ENCODE measurements at regions not wholly inside any gene's neighbourhood (a gene's known extent, or its start where the extent isn't known, plus 50 kb on each side); places are given as distances from the start of the nearest gene placed in this dataset.

DNA sequence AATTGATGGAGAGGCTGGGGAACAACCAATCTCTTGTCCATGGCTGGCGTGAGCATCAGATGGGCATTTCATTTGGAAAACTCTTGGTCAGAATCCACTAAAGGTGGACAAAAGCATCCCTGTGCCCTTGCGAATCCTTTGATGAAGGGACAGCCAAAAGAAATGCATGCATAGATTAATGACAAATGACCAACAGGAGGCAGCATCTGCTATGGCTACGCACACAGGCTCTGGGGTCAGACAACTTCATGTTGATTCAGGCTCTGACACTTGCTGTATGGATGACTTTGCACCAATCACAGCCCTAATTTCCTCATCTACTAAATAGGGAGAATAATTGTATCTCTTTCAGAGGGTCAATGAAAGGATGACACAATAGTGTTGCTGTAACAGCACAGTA is 117.5 kb downstream of the ASCL4 start:
- DNase-seq (ENCODE audit: low spot score), result peak; percentile 77
- H3K4me1 ChIP-seq (ENCODE audit: insufficient read depth), result no peaks in the 10 kb centered on the region
- Mint-ChIP-seq H3K27me3 (ENCODE audit: insufficient read depth, low read depth, poor library complexity) (no peaks in the 10 kb centered on the region), H3K9me3 (no peaks in the 10 kb centered on the region), H3K4me3 (no peak overlapping the region), H3K27ac (no peak overlapping the region), H3K4me1 (no peaks in the 10 kb centered on the region; the same call in 2 of the 3 replicates), H3K36me3 (ENCODE audit: low read depth) (no peaks in the 10 kb centered on the region)
- H3K4me3 ChIP-seq, result no peak overlapping the region
- peak; percentile 79 for ATAC-seq
- H3K27ac ChIP-seq (ENCODE audit: low read depth), result no peak overlapping the region
- H3F3A ChIP-seq (replicated peaks; ENCODE audit: low read depth), result no peaks in the 10 kb centered on the region
- no peaks in the 10 kb centered on the region for H3K9me2 ChIP-seq (ENCODE audit: insufficient read depth)
- TF ChIP-seq EZH2phosphoT487 (IDR thresholded peaks at IDR 0.05; ENCODE audit: unreplicated experiment), result no peak
- TF ChIP-seq, protein P1, sequence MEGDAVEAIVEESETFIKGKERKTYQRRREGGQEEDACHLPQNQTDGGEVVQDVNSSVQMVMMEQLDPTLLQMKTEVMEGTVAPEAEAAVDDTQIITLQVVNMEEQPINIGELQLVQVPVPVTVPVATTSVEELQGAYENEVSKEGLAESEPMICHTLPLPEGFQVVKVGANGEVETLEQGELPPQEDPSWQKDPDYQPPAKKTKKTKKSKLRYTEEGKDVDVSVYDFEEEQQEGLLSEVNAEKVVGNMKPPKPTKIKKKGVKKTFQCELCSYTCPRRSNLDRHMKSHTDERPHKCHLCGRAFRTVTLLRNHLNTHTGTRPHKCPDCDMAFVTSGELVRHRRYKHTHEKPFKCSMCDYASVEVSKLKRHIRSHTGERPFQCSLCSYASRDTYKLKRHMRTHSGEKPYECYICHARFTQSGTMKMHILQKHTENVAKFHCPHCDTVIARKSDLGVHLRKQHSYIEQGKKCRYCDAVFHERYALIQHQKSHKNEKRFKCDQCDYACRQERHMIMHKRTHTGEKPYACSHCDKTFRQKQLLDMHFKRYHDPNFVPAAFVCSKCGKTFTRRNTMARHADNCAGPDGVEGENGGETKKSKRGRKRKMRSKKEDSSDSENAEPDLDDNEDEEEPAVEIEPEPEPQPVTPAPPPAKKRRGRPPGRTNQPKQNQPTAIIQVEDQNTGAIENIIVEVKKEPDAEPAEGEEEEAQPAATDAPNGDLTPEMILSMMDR (conservative IDR thresholded peaks at IDR 0.05; ENCODE audit: low read depth in 2 of 2), result peak; percentile 60 to 75
- TF ChIP-seq CREB1 (CRISPR knock-in tag; IDR thresholded peaks at IDR 0.05; ENCODE audit: low read depth), result peak; percentile 31; the same call in 1 of the 2 replicates
- H3K4me2 ChIP-seq, result no peak overlapping the region
- no peaks in the 10 kb centered on the region for H3K27me3 ChIP-seq (ENCODE audit: insufficient read depth)
- H2AFZ ChIP-seq, result no peak overlapping the region
- H4K20me1 ChIP-seq (replicated peaks; ENCODE audit: insufficient read depth), result no peaks in the 10 kb centered on the region
- no peaks in the 10 kb centered on the region for H3K79me2 ChIP-seq (replicated peaks; ENCODE audit: insufficient read depth)
- H3K36me3 ChIP-seq (ENCODE audit: insufficient read depth), result no peaks in the 10 kb centered on the region

DNA sequence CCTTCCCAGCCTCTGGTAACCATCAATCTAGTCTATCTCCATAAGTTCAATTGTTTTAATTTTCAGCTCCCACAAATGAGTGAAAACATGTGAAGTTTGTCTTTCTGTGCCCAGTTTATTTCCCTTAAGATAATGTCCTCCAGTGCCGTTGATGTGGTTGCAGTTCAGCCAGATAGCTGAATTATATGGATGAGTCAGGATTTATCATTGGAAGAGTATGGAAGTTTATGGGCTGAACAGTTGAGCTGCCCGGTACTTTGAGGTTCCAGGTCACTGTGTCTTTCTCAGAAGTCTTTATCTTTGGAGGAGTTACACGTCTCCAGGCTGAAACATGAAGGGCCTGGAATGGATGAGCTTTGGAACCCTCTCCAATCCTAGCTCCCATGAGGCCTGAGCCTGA is 120.1 kb downstream of the ASCL4 start:
- no peak overlapping the region for H3K4me3 Mint-ChIP-seq
- no peak for TF ChIP-seq ZNF114 (CRISPR knock-in tag; IDR thresholded peaks at IDR 0.05)
- TF ChIP-seq, protein P1 (conservative IDR thresholded peaks at IDR 0.05; ENCODE audit: low read depth in 2 of 2), result no peak
- TF ChIP-seq JUNB (IDR thresholded peaks at IDR 0.05; ENCODE audit: unreplicated experiment), result no peak
- no peak for TF ChIP-seq NANOG (IDR thresholded peaks at IDR 0.05; ENCODE audit: borderline replicate concordance)
- TF ChIP-seq STAT1 (IDR thresholded peaks at IDR 0.05; ENCODE audit: unreplicated experiment), result no peak
- TF ChIP-seq, protein P2, sequence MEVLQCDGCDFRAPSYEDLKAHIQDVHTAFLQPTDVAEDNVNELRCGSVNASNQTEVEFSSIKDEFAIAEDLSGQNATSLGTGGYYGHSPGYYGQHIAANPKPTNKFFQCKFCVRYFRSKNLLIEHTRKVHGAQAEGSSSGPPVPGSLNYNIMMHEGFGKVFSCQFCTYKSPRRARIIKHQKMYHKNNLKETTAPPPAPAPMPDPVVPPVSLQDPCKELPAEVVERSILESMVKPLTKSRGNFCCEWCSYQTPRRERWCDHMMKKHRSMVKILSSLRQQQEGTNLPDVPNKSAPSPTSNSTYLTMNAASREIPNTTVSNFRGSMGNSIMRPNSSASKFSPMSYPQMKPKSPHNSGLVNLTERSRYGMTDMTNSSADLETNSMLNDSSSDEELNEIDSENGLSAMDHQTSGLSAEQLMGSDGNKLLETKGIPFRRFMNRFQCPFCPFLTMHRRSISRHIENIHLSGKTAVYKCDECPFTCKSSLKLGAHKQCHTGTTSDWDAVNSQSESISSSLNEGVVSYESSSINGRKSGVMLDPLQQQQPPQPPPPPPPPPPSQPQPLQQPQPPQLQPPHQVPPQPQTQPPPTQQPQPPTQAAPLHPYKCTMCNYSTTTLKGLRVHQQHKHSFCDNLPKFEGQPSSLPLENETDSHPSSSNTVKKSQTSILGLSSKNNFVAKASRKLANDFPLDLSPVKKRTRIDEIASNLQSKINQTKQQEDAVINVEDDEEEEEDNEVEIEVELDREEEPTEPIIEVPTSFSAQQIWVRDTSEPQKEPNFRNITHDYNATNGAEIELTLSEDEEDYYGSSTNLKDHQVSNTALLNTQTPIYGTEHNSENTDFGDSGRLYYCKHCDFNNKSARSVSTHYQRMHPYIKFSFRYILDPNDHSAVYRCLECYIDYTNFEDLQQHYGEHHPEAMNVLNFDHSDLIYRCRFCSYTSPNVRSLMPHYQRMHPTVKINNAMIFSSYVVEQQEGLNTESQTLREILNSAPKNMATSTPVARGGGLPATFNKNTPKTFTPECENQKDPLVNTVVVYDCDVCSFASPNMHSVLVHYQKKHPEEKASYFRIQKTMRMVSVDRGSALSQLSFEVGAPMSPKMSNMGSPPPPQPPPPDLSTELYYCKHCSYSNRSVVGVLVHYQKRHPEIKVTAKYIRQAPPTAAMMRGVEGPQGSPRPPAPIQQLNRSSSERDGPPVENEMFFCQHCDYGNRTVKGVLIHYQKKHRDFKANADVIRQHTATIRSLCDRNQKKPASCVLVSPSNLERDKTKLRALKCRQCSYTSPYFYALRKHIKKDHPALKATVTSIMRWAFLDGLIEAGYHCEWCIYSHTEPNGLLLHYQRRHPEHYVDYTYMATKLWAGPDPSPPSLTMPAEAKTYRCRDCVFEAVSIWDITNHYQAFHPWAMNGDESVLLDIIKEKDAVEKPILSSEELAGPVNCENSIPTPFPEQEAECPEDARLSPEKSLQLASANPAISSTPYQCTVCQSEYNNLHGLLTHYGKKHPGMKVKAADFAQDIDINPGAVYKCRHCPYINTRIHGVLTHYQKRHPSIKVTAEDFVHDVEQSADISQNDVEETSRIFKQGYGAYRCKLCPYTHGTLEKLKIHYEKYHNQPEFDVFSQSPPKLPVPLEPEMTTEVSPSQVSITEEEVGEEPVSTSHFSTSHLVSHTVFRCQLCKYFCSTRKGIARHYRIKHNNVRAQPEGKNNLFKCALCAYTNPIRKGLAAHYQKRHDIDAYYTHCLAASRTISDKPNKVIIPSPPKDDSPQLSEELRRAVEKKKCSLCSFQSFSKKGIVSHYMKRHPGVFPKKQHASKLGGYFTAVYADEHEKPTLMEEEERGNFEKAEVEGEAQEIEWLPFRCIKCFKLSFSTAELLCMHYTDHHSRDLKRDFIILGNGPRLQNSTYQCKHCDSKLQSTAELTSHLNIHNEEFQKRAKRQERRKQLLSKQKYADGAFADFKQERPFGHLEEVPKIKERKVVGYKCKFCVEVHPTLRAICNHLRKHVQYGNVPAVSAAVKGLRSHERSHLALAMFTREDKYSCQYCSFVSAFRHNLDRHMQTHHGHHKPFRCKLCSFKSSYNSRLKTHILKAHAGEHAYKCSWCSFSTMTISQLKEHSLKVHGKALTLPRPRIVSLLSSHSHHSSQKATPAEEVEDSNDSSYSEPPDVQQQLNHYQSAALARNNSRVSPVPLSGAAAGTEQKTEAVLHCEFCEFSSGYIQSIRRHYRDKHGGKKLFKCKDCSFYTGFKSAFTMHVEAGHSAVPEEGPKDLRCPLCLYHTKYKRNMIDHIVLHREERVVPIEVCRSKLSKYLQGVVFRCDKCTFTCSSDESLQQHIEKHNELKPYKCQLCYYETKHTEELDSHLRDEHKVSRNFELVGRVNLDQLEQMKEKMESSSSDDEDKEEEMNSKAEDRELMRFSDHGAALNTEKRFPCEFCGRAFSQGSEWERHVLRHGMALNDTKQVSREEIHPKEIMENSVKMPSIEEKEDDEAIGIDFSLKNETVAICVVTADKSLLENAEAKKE (CRISPR knock-in tag; IDR thresholded peaks at IDR 0.05), result no peak
- TF ChIP-seq POLR2AphosphoS5 (IDR thresholded peaks at IDR 0.05; ENCODE audit: low read depth), result no peak

More for the DNA sequence above, 120.1 kb downstream of the ASCL4 start:
- H3F3A ChIP-seq (replicated peaks; ENCODE audit: low read depth), result no peaks in the 10 kb centered on the region
- Mint-ChIP-seq H3K27me3 (ENCODE audit: insufficient read depth, low read depth, poor library complexity) (no peaks in the 10 kb centered on the region), H3K4me1 (no peaks in the 10 kb centered on the region; the same call in 2 of the 3 replicates), H3K36me3 (ENCODE audit: low read depth) (no peaks in the 10 kb centered on the region), H3K27ac (no peak overlapping the region), H3K9me3 (no peaks in the 10 kb centered on the region)
- no peaks in the 10 kb centered on the region for H3K4me1 ChIP-seq (ENCODE audit: insufficient read depth)
- H3K36me3 ChIP-seq (ENCODE audit: insufficient read depth), result no peaks in the 10 kb centered on the region
- no peak overlapping the region for H3K27ac ChIP-seq (ENCODE audit: low read depth)
- no peak overlapping the region for H3K4me2 ChIP-seq
- no peak overlapping the region for H3K4me3 ChIP-seq
- H3K27me3 ChIP-seq (ENCODE audit: insufficient read depth), result no peaks in the 10 kb centered on the region
- ATAC-seq (no peak), DNase-seq (ENCODE audit: low spot score) (no peak)
- H3K79me2 ChIP-seq (replicated peaks; ENCODE audit: insufficient read depth), result no peaks in the 10 kb centered on the region
- no peak overlapping the region for H2AFZ ChIP-seq
- H3K9me2 ChIP-seq (ENCODE audit: insufficient read depth), result no peaks in the 10 kb centered on the region
- H4K20me1 ChIP-seq (replicated peaks; ENCODE audit: insufficient read depth), result no peaks in the 10 kb centered on the region

All from GM23338 (cell line).